ENCODE measurements at regions not wholly inside any gene's neighbourhood (a gene's known extent, or its start where the extent isn't known, plus 50 kb on each side); places are given as distances from the start of the nearest gene placed in this dataset.

GRCh38 chr11:127552446-127552845, 551.9 kb upstream of the KIRREL3 start:
- H3K9ac ChIP-seq (ENCODE audit: low read depth, low read length), result no peak overlapping the region
- no peaks in the 10 kb centered on the region for H3K9me3 ChIP-seq (ENCODE audit: control insufficient read depth, insufficient read depth, low read length)
- no peaks in the 10 kb centered on the region for H3K4me1 ChIP-seq (ENCODE audit: insufficient read depth, low read length)
- no peaks in the 10 kb centered on the region for H3K36me3 ChIP-seq (ENCODE audit: insufficient read depth, low read length)

GRCh38 chr11:127531167-127531566, 530.6 kb upstream of the KIRREL3 start:
- Histone ChIP-seq H3K9ac (ENCODE audit: low read depth, low read length) (no peak overlapping the region), H3K4me1 (ENCODE audit: insufficient read depth, low read length) (no peaks in the 10 kb centered on the region), H3K36me3 (ENCODE audit: insufficient read depth, low read length) (no peaks in the 10 kb centered on the region), H3K9me3 (ENCODE audit: control insufficient read depth, insufficient read depth, low read length) (no peaks in the 10 kb centered on the region)

GRCh38 chr11:127528297-127528696, 527.7 kb upstream of the KIRREL3 start:
- no peak overlapping the region for H3K9ac ChIP-seq (ENCODE audit: low read depth, low read length)
- H3K36me3 ChIP-seq (ENCODE audit: insufficient read depth, low read length), result no peaks in the 10 kb centered on the region
- no peaks in the 10 kb centered on the region for H3K9me3 ChIP-seq (ENCODE audit: control insufficient read depth, insufficient read depth, low read length)
- no peaks in the 10 kb centered on the region for H3K4me1 ChIP-seq (ENCODE audit: insufficient read depth, low read length)

GRCh38 chr11:127524618-127525017, 524.0 kb upstream of the KIRREL3 start:
- Histone ChIP-seq H3K4me1 (ENCODE audit: insufficient read depth, low read length) (no peaks in the 10 kb centered on the region), H3K9me3 (ENCODE audit: control insufficient read depth, insufficient read depth, low read length) (no peaks in the 10 kb centered on the region), H3K9ac (ENCODE audit: low read depth, low read length) (no peak overlapping the region), H3K36me3 (ENCODE audit: insufficient read depth, low read length) (no peaks in the 10 kb centered on the region)

GRCh38 chr11:127521413-127521812, 520.8 kb upstream of the KIRREL3 start:
- Histone ChIP-seq H3K9me3 (ENCODE audit: control insufficient read depth, insufficient read depth, low read length) (no peaks in the 10 kb centered on the region; the same call in 1 of the 2 replicates), H3K9ac (ENCODE audit: low read depth, low read length) (no peak overlapping the region), H3K36me3 (ENCODE audit: insufficient read depth, low read length) (no peaks in the 10 kb centered on the region), H3K4me1 (ENCODE audit: insufficient read depth, low read length) (no peaks in the 10 kb centered on the region)

GRCh38 chr11:127507851-127508250, 507.3 kb upstream of the KIRREL3 start:
- Histone ChIP-seq H3K4me1 (ENCODE audit: insufficient read depth, low read length) (no peaks in the 10 kb centered on the region), H3K36me3 (ENCODE audit: insufficient read depth, low read length) (no peaks in the 10 kb centered on the region), H3K9me3 (ENCODE audit: control insufficient read depth, insufficient read depth, low read length) (no peaks in the 10 kb centered on the region), H3K9ac (ENCODE audit: low read depth, low read length) (no peak overlapping the region)

- Histone ChIP-seq H3K4me1 (ENCODE audit: insufficient read depth, low read length) (no peaks in the 10 kb centered on the region), H3K9me3 (ENCODE audit: control insufficient read depth, insufficient read depth, low read length) (no peaks in the 10 kb centered on the region)
Measured at GRCh38 chr11:127506647-127507046, 506.1 kb upstream of the KIRREL3 start.

GRCh38 chr11:127506126-127506525, 505.6 kb upstream of the KIRREL3 start:
- Histone ChIP-seq H3K9ac (ENCODE audit: low read depth, low read length) (no peak overlapping the region), H3K9me3 (ENCODE audit: control insufficient read depth, insufficient read depth, low read length) (no peaks in the 10 kb centered on the region), H3K36me3 (ENCODE audit: insufficient read depth, low read length) (no peaks in the 10 kb centered on the region), H3K4me1 (ENCODE audit: insufficient read depth, low read length) (no peaks in the 10 kb centered on the region)

More at GRCh38 chr11:127506647-127507046, 506.1 kb upstream of the KIRREL3 start:
- Histone ChIP-seq H3K36me3 (ENCODE audit: insufficient read depth, low read length) (no peaks in the 10 kb centered on the region), H3K9ac (ENCODE audit: low read depth, low read length) (no peak overlapping the region)

GRCh38 chr11:127496165-127496564, 495.6 kb upstream of the KIRREL3 start:
- no peaks in the 10 kb centered on the region; the same call in 1 of the 2 replicates for H3K9me3 ChIP-seq (ENCODE audit: control insufficient read depth, insufficient read depth, low read length)
- no peaks in the 10 kb centered on the region for H3K4me1 ChIP-seq (ENCODE audit: insufficient read depth, low read length)
- no peaks in the 10 kb centered on the region for H3K36me3 ChIP-seq (ENCODE audit: insufficient read depth, low read length)
- H3K9ac ChIP-seq (ENCODE audit: low read depth, low read length), result no peak overlapping the region

GRCh38 chr11:127493330-127494022, 492.9 kb upstream of the KIRREL3 start:
- no peaks in the 10 kb centered on the region for H3K36me3 ChIP-seq (ENCODE audit: insufficient read depth, low read length)
- H3K9ac ChIP-seq (ENCODE audit: low read depth, low read length), result no peak overlapping the region
- no peaks in the 10 kb centered on the region for H3K4me1 ChIP-seq (ENCODE audit: insufficient read depth, low read length)
- no peaks in the 10 kb centered on the region; the same call in 1 of the 2 replicates for H3K9me3 ChIP-seq (ENCODE audit: control insufficient read depth, insufficient read depth, low read length)

- Histone ChIP-seq H3K36me3 (ENCODE audit: insufficient read depth, low read length) (no peaks in the 10 kb centered on the region), H3K9me3 (ENCODE audit: control insufficient read depth, insufficient read depth, low read length) (no peaks in the 10 kb centered on the region), H3K9ac (ENCODE audit: low read depth, low read length) (no peak overlapping the region), H3K4me1 (ENCODE audit: insufficient read depth, low read length) (no peaks in the 10 kb centered on the region)
Measured at GRCh38 chr11:127492029-127492428, 491.5 kb upstream of the KIRREL3 start.

- H3K4me1 ChIP-seq (ENCODE audit: insufficient read depth, low read length), result no peaks in the 10 kb centered on the region
- H3K9me3 ChIP-seq (ENCODE audit: control insufficient read depth, insufficient read depth, low read length), result no peaks in the 10 kb centered on the region
- H3K9ac ChIP-seq (ENCODE audit: low read depth, low read length), result no peak overlapping the region
- no peaks in the 10 kb centered on the region for H3K36me3 ChIP-seq (ENCODE audit: insufficient read depth, low read length)
Measured at GRCh38 chr11:127491589-127491988, 491.0 kb upstream of the KIRREL3 start.

- Histone ChIP-seq H3K36me3 (ENCODE audit: insufficient read depth, low read length) (no peaks in the 10 kb centered on the region), H3K4me1 (ENCODE audit: insufficient read depth, low read length) (no peaks in the 10 kb centered on the region), H3K9me3 (ENCODE audit: control insufficient read depth, insufficient read depth, low read length) (no peaks in the 10 kb centered on the region), H3K9ac (ENCODE audit: low read depth, low read length) (no peak overlapping the region)
Measured at GRCh38 chr11:127490896-127491295, 490.3 kb upstream of the KIRREL3 start.

- Histone ChIP-seq H3K9me3 (ENCODE audit: control insufficient read depth, insufficient read depth, low read length) (no peaks in the 10 kb centered on the region), H3K9ac (ENCODE audit: low read depth, low read length) (no peak overlapping the region), H3K36me3 (ENCODE audit: insufficient read depth, low read length) (no peaks in the 10 kb centered on the region), H3K4me1 (ENCODE audit: insufficient read depth, low read length) (no peaks in the 10 kb centered on the region)
Measured at GRCh38 chr11:127485541-127485940, 485.0 kb upstream of the KIRREL3 start.

GRCh38 chr11:127481391-127481790, 480.8 kb upstream of the KIRREL3 start:
- Histone ChIP-seq H3K9ac (ENCODE audit: low read depth, low read length) (no peak overlapping the region), H3K4me1 (ENCODE audit: insufficient read depth, low read length) (no peaks in the 10 kb centered on the region), H3K9me3 (ENCODE audit: control insufficient read depth, insufficient read depth, low read length) (no peaks in the 10 kb centered on the region), H3K36me3 (ENCODE audit: insufficient read depth, low read length) (no peaks in the 10 kb centered on the region)

Data from ES-I3 (cell line).